ENCODE measurements at regions not wholly inside any gene's neighbourhood (a gene's known extent, or its start where the extent isn't known, plus 50 kb on each side); places are given as distances from the start of the nearest gene placed in this dataset.

- no peak for TF ChIP-seq TCF12 (IDR thresholded peaks at IDR 0.05; ENCODE audit: low read depth)
- TF ChIP-seq CREB1 (IDR thresholded peaks at IDR 0.05; ENCODE audit: low read depth): no peak
- no peak for TF ChIP-seq EGR1 (IDR thresholded peaks at IDR 0.05)
- TF ChIP-seq EP300 (IDR thresholded peaks at IDR 0.05; ENCODE audit: borderline replicate concordance): no peak
- TF ChIP-seq RAD21 (IDR thresholded peaks at IDR 0.05; ENCODE audit: low read depth): no peak
Observed at GRCh38 chr14:106625186-106625585, 1098.8 kb downstream of the TMEM121 start.

- TF ChIP-seq RAD21 (IDR thresholded peaks at IDR 0.05; ENCODE audit: low read depth): peak; percentile 25; the same call in 1 of the 2 replicates
Observed at GRCh38 chr14:106626942-106627588, 1100.7 kb downstream of the TMEM121 start.

GRCh38 chr14:106631879-106632278, 1105.5 kb downstream of the TMEM121 start:
- TF ChIP-seq CEBPB (IDR thresholded peaks at IDR 0.05) (no peak), FOXM1 (IDR thresholded peaks at IDR 0.05; ENCODE audit: borderline replicate concordance, low read depth) (no peak)

- TF ChIP-seq TCF12 (IDR thresholded peaks at IDR 0.05; ENCODE audit: low read depth) (no peak), FOXM1 (IDR thresholded peaks at IDR 0.05; ENCODE audit: borderline replicate concordance, low read depth) (no peak), NFIC (IDR thresholded peaks at IDR 0.05) (no peak), RAD21 (IDR thresholded peaks at IDR 0.05; ENCODE audit: low read depth) (no peak), CEBPB (IDR thresholded peaks at IDR 0.05) (no peak), TEAD4 (IDR thresholded peaks at IDR 0.05) (no peak), YY1 (IDR thresholded peaks at IDR 0.05; ENCODE audit: low read depth) (no peak), TAF1 (IDR thresholded peaks at IDR 0.05; ENCODE audit: low read depth) (no peak), EP300 (IDR thresholded peaks at IDR 0.05; ENCODE audit: borderline replicate concordance) (no peak), REST (IDR thresholded peaks at IDR 0.05; ENCODE audit: low read depth) (no peak), CREB1 (IDR thresholded peaks at IDR 0.05; ENCODE audit: low read depth) (no peak), EGR1 (IDR thresholded peaks at IDR 0.05) (no peak), MAX (IDR thresholded peaks at IDR 0.05) (no peak), USF1 (IDR thresholded peaks at IDR 0.05) (no peak), ZBTB7A (IDR thresholded peaks at IDR 0.05; ENCODE audit: low read depth) (no peak)
Observed at GRCh38 chr14:106633721-106634120, 1107.3 kb downstream of the TMEM121 start.

- TF ChIP-seq CEBPB (IDR thresholded peaks at IDR 0.05): no peak
- TF ChIP-seq TAF1 (IDR thresholded peaks at IDR 0.05; ENCODE audit: low read depth): no peak
- TF ChIP-seq TEAD4 (IDR thresholded peaks at IDR 0.05): no peak
- TF ChIP-seq ZBTB7A (IDR thresholded peaks at IDR 0.05; ENCODE audit: low read depth): no peak
- TF ChIP-seq YY1 (IDR thresholded peaks at IDR 0.05; ENCODE audit: low read depth): no peak
- TF ChIP-seq RAD21 (IDR thresholded peaks at IDR 0.05; ENCODE audit: low read depth): no peak
- TF ChIP-seq CREB1 (IDR thresholded peaks at IDR 0.05; ENCODE audit: low read depth): no peak
Observed at GRCh38 chr14:106635569-106635968, 1109.2 kb downstream of the TMEM121 start.

- no peak for TF ChIP-seq YY1 (IDR thresholded peaks at IDR 0.05; ENCODE audit: low read depth)
- no peak for TF ChIP-seq EP300 (IDR thresholded peaks at IDR 0.05; ENCODE audit: borderline replicate concordance)
- no peak for TF ChIP-seq CREB1 (IDR thresholded peaks at IDR 0.05; ENCODE audit: low read depth)
- no peak for TF ChIP-seq USF1 (IDR thresholded peaks at IDR 0.05)
- TF ChIP-seq ZBTB7A (IDR thresholded peaks at IDR 0.05; ENCODE audit: low read depth): no peak
- no peak for TF ChIP-seq FOXM1 (IDR thresholded peaks at IDR 0.05; ENCODE audit: borderline replicate concordance, low read depth)
- no peak for TF ChIP-seq RAD21 (IDR thresholded peaks at IDR 0.05; ENCODE audit: low read depth)
Observed at GRCh38 chr14:106642090-106642489, 1115.7 kb downstream of the TMEM121 start.

GRCh38 chr14:106651016-106651415, 1124.6 kb downstream of the TMEM121 start:
- TF ChIP-seq USF1 (IDR thresholded peaks at IDR 0.05) (no peak), EP300 (IDR thresholded peaks at IDR 0.05; ENCODE audit: borderline replicate concordance) (no peak), TEAD4 (IDR thresholded peaks at IDR 0.05) (no peak), RAD21 (IDR thresholded peaks at IDR 0.05; ENCODE audit: low read depth) (no peak), EGR1 (IDR thresholded peaks at IDR 0.05) (no peak), TCF12 (IDR thresholded peaks at IDR 0.05; ENCODE audit: low read depth) (no peak), MAX (IDR thresholded peaks at IDR 0.05) (no peak), REST (IDR thresholded peaks at IDR 0.05; ENCODE audit: low read depth) (no peak), CREB1 (IDR thresholded peaks at IDR 0.05; ENCODE audit: low read depth) (no peak), TAF1 (IDR thresholded peaks at IDR 0.05; ENCODE audit: low read depth) (no peak), YY1 (IDR thresholded peaks at IDR 0.05; ENCODE audit: low read depth) (no peak), CEBPB (IDR thresholded peaks at IDR 0.05) (no peak), ZBTB7A (IDR thresholded peaks at IDR 0.05; ENCODE audit: low read depth) (no peak), FOXM1 (IDR thresholded peaks at IDR 0.05; ENCODE audit: borderline replicate concordance, low read depth) (no peak)
